ENCODE measurements at regions not wholly inside any gene's neighbourhood (a gene's known extent, or its start where the extent isn't known, plus 50 kb on each side); places are given as distances from the start of the nearest gene placed in this dataset.

GRCh38 chr11:133718238-133718637 is 127.1 kb downstream of the SPATA19 start:
- no peak for TF ChIP-seq CTCF (IDR thresholded peaks at IDR 0.05)
- TF ChIP-seq POLR2A (IDR thresholded peaks at IDR 0.05), result no peak

Data from lower leg skin (tissue), 3 donors.